SK-N-SH treated with all-trans-retinoic acid at 6 μM for 48 hours (cell line): ENCODE measurements at regions not wholly inside any gene's neighbourhood (a gene's known extent, or its start where the extent isn't known, plus 50 kb on each side); places are given as distances from the start of the nearest gene placed in this dataset.

ENCODE experiments used
- ARNTL ChIP-seq: fragments of 450-650 bp; formaldehyde crosslinking; IDR thresholded peaks from 2 replicates; pipeline ENCODE4 v1.5.0; 2020; ENCODE audit warnings: low read depth, mild to moderate bottlenecking, moderate library complexity, borderline replicate concordance
- ESRRG ChIP-seq: fragments of 250-450 bp; sonication (Bioruptor Pico); IDR thresholded peaks from 2 replicates; pipeline ENCODE4 v1.6.1; 2021; ENCODE audit warnings: mild to moderate bottlenecking
- GLIS3 ChIP-seq: fragments of 250-450 bp; sonication (Bioruptor Pico); IDR thresholded peaks from 2 replicates; pipeline ENCODE4 v1.5.0; 2020; ENCODE audit warnings: mild to moderate bottlenecking, moderate library complexity
- ISL1 ChIP-seq: fragments of 250-450 bp; sonication (Bioruptor Pico); IDR thresholded peaks from 2 replicates; pipeline ENCODE4 v2.1.2; 2022; ENCODE audit warnings: mild to moderate bottlenecking, moderate library complexity
- RARB ChIP-seq: fragments of 250-450 bp; sonication (Bioruptor Pico); IDR thresholded peaks from 2 replicates; pipeline ENCODE4 v1.8.0; 2021; ENCODE audit warnings: mild to moderate bottlenecking, moderate library complexity
- ZC3H10 ChIP-seq: fragments of 250-450 bp; sonication (Bioruptor Pico); IDR thresholded peaks from 2 replicates; pipeline ENCODE4 v1.5.1; 2021; ENCODE audit warnings: mild to moderate bottlenecking, moderate library complexity
- ZFP30 ChIP-seq: fragments of 450-650 bp; formaldehyde crosslinking; IDR thresholded peaks from 2 replicates; pipeline ENCODE4 v1.5.0; 2022; ENCODE audit warnings: mild to moderate bottlenecking, moderate library complexity
- ZNF70 ChIP-seq: fragments of 450-650 bp; formaldehyde crosslinking; IDR thresholded peaks from 2 replicates; pipeline ENCODE4 v1.5.0; 2020; ENCODE audit warnings: mild to moderate bottlenecking, moderate library complexity

DNA sequence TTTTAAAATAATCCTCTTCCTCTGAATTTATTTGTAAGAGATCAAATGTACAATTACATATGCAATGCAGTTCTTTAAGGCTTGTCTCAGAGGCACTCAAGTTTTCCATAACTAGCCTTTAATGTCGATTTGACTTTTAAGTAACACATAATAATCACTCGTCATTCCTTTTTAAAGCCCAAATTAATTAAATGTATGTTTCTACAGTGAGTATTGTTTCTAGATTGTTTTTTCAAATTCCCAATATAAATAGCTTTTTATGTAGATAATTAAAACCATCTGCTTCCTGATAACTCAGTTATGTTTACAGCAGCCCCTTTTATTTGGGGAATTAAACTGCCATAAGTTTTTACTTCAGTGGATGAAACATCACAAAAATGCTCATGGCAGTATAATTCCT, 185.1 kb downstream of the ETNK1 start:
- TF ChIP-seq ZFP30 (CRISPR knock-in tag) (no peak), ISL1 (CRISPR knock-in tag) (no peak), ZC3H10 (CRISPR knock-in tag) (no peak), ESRRG (no peak), RARB (no peak), ARNTL (CRISPR knock-in tag) (no peak), ZNF70 (no peak), GLIS3 (CRISPR knock-in tag) (no peak)
